ENCODE measurements at regions not wholly inside any gene's neighbourhood (a gene's known extent, or its start where the extent isn't known, plus 50 kb on each side); places are given as distances from the start of the nearest gene placed in this dataset.

GRCh38 chr5:124617787-124618186, 128.7 kb downstream of the ZNF608 start:
- 86% methylated on average over 1 of the region's 1 CpG for WGBS (ENCODE audit: low lambda C conversion rate)
- no TSS peak for BruUV-seq (replicated peaks)
- no peak for TF ChIP-seq RAD21 (CRISPR knock-in tag; IDR thresholded peaks at IDR 0.05)
- TF ChIP-seq JDP2 (CRISPR knock-in tag; IDR thresholded peaks at IDR 0.05; ENCODE audit: borderline replicate concordance) = no peak
- TF ChIP-seq GATA4 (IDR thresholded peaks at IDR 0.05; ENCODE audit: borderline replicate concordance, low read depth) = no peak
- no peak for TF ChIP-seq ZNF512B (CRISPR knock-in tag; IDR thresholded peaks at IDR 0.05; ENCODE audit: borderline replicate concordance)
- no peak for TF ChIP-seq ZNF441 (CRISPR knock-in tag; IDR thresholded peaks at IDR 0.05; ENCODE audit: borderline replicate concordance)
- no peak for TF ChIP-seq ZSCAN20 (CRISPR knock-in tag; IDR thresholded peaks at IDR 0.05; ENCODE audit: borderline replicate concordance)
- no peak for TF ChIP-seq ZNF225 (CRISPR knock-in tag; IDR thresholded peaks at IDR 0.05)
- no peak for TF ChIP-seq HNRNPLL (IDR thresholded peaks at IDR 0.05; ENCODE audit: low read depth, low read length, poor library complexity, severe bottlenecking)
- TF ChIP-seq FOXP1 (IDR thresholded peaks at IDR 0.05) = no peak
- no peak for TF ChIP-seq FOXP1 (CRISPR knock-in tag; IDR thresholded peaks at IDR 0.05)
- no peak for TF ChIP-seq TIGD3 (CRISPR knock-in tag; IDR thresholded peaks at IDR 0.05; ENCODE audit: borderline replicate concordance)
- no peak for TF ChIP-seq RCOR2 (CRISPR knock-in tag; IDR thresholded peaks at IDR 0.05)
- no peak for TF ChIP-seq ZNF24 (IDR thresholded peaks at IDR 0.05)
- TF ChIP-seq NFKBIZ (CRISPR knock-in tag; IDR thresholded peaks at IDR 0.05) = no peak
- TF ChIP-seq MIER3 (CRISPR knock-in tag; IDR thresholded peaks at IDR 0.05; ENCODE audit: borderline replicate concordance) = no peak
- TF ChIP-seq LRRFIP1 (CRISPR knock-in tag; conservative IDR thresholded peaks at IDR 0.05) = no peak
- no peak for TF ChIP-seq ATF6 (CRISPR knock-in tag; conservative IDR thresholded peaks at IDR 0.05)
- no peak for TF ChIP-seq GPN1 (CRISPR knock-in tag; IDR thresholded peaks at IDR 0.05; ENCODE audit: borderline replicate concordance)
- ATAC-seq (no peak), FAIRE-seq (no peak), DNase-seq (ENCODE audit: low spot score) (no peak)
- in situ Hi-C loops (cut with HindIII; ENCODE audit: extremely low pct_ligation_motif_present, low pct_unique_long_range_greater_than_20kb) (no loop called here), intact Hi-C loops (cut with micrococcal nuclease; ENCODE audit: unreplicated experiment) (no loop called here)
- ChIA-PET POLR2A (no interaction called here), CTCF (ENCODE audit: low intra/inter-chr PET ratio, low total read pairs) (no interaction called here)
- H2AFZ ChIP-seq (ENCODE audit: low read length) = no peak overlapping the region
- H3K9ac ChIP-seq (ENCODE audit: insufficient read depth, low read depth, low read length) = no peak overlapping the region
- H3K4me1 ChIP-seq (ENCODE audit: insufficient read depth, low read length) = no peaks in the 10 kb centered on the region
- H3K79me2 ChIP-seq (ENCODE audit: insufficient read depth, low read length) = no peaks in the 10 kb centered on the region
- no peaks in the 10 kb centered on the region for H4K20me1 ChIP-seq (ENCODE audit: insufficient read depth, low read length)
- H3K36me3 ChIP-seq (replicated peaks in 1 of 2; ENCODE audit: control insufficient read depth in 1 of 2, insufficient read depth in 2 of 2, low read length in 2 of 2) = no peaks in the 10 kb centered on the region
- no peak overlapping the region for H3K4me2 ChIP-seq (ENCODE audit: low read depth, low read length)
- H3K27me3 ChIP-seq (ENCODE audit: control insufficient read depth in 1 of 2, insufficient read depth in 2 of 2, low read length in 2 of 2) = no peaks in the 10 kb centered on the region
- no peak overlapping the region for H3K27ac ChIP-seq (ENCODE audit: extremely low read length, insufficient read depth, low read length)
- no peak overlapping the region for H3K4me3 ChIP-seq (replicated peaks in 1 of 3; ENCODE audit: insufficient read depth in 1 of 3, low read depth in 2 of 3, low read length in 3 of 3)
- no peaks in the 10 kb centered on the region for H3K9me3 ChIP-seq (ENCODE audit: low read length)
